ENCODE measurements at regions not wholly inside any gene's neighbourhood (a gene's known extent, or its start where the extent isn't known, plus 50 kb on each side); places are given as distances from the start of the nearest gene placed in this dataset.

- DNase-seq = no peak
Measured at GRCh38 chrX:725971-726370, 95.4 kb downstream of the SHOX start.

DNA sequence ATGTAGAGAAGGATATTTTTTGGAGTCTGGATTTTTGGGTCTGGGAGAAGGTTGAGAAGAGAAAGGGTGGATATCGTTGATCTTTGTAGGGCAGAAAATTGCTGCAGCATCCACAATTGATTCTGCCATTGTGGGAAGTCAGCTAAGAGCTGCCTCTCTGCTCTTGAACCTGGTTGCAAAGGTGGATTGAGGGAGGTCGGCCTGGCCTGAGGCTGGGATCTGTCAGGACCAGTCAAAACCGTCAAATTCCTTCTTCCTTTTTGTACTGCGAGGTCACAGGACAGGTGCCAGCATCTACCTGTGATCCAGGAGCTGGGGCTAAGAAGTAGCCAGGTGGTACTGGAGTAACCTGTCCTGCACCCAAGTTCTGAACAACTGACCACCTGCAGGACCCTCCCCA lies 93.7 kb downstream of the SHOX start:
- DNase-seq = no peak

- DNase-seq = no peak
Measured at GRCh38 chrX:723781-724180, 93.2 kb downstream of the SHOX start.

- no peak for DNase-seq
Measured at GRCh38 chrX:721354-721753, 90.8 kb downstream of the SHOX start.

DNA sequence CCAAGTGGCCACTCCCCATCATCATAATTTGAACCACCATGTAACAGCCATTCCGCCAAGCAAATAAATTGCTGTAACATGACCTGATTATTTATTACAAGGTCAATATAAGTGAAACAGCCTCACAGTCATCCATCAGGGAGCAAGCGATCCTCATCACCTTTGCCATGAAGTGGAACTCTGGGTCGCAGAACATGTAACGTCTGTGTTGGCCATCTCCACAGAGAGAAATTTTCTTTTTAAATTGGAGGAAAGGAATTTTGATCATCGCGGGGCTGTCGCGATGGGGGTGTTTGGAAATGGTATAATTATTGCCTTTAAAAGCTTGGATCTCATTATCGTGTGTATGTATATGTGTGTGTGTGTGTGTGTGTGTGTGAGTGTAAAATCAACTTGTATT lies 90.2 kb downstream of the SHOX start:
- DNase-seq = no peak

DNA sequence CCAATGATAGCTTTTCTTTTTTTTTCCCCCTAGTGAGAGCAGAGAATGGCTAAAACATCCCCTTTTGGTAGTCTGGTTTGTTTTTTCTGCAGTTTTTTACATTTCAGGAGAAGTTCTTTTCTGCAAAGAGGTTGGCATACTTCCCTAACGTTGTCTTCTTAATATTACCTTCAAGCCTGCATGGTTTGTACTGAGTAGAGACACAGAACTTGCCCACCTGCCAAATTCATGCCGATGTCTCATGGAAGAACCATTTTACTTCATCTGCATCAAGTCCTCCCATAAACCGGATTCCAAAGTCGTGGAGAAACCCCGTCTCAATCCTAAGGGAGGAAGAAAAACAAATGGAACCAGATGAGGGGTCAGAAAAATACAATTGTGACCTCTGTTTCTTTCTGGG lies 89.7 kb downstream of the SHOX start:
- DNase-seq = no peak

- DNase-seq = no peak
Measured at GRCh38 chrX:716136-716535, 85.5 kb downstream of the SHOX start.

GRCh38 chrX:714131-714530 lies 83.5 kb downstream of the SHOX start:
- DNase-seq = no peak

Data from activated T-cell treated with anti-CD3 and anti-CD28 coated beads, Interleukin-2, amount 50 U/mL, for 1 hour (primary cell).